Panc1 (cell line): ENCODE measurements at regions not wholly inside any gene's neighbourhood (a gene's known extent, or its start where the extent isn't known, plus 50 kb on each side); places are given as distances from the start of the nearest gene placed in this dataset.

ENCODE experiments used
- CTCF ChIP-seq: fragments of 450-650 bp; IDR thresholded peaks from 2 replicates; pipeline ENCODE4 v1.5.1; 2017; ENCODE audit warnings: mild to moderate bottlenecking
- POLR2AphosphoS5 ChIP-seq: IDR thresholded peaks from 2 replicates; pipeline ENCODE4 v1.6.1; 2012; ENCODE audit warnings: mild to moderate bottlenecking, low read depth, low read length, moderate library complexity
- SIN3A ChIP-seq: IDR thresholded peaks from 2 replicates; pipeline ENCODE4 v1.6.1; 2012; ENCODE audit warnings: low read depth, mild to moderate bottlenecking, low read length, moderate library complexity, borderline replicate concordance; ENCODE audit not compliant: insufficient read depth

- TF ChIP-seq CTCF = no peak
- TF ChIP-seq SIN3A = no peak
- TF ChIP-seq POLR2AphosphoS5 = no peak
Observed at GRCh38 chr7:53358269-53358668, 322.8 kb downstream of the POM121L12 start.
